ENCODE measurements at regions not wholly inside any gene's neighbourhood (a gene's known extent, or its start where the extent isn't known, plus 50 kb on each side); places are given as distances from the start of the nearest gene placed in this dataset.

GRCh38 chr5:116757326-116757725 lies 182.7 kb upstream of the SEMA6A start:
- TF ChIP-seq, protein P1, sequence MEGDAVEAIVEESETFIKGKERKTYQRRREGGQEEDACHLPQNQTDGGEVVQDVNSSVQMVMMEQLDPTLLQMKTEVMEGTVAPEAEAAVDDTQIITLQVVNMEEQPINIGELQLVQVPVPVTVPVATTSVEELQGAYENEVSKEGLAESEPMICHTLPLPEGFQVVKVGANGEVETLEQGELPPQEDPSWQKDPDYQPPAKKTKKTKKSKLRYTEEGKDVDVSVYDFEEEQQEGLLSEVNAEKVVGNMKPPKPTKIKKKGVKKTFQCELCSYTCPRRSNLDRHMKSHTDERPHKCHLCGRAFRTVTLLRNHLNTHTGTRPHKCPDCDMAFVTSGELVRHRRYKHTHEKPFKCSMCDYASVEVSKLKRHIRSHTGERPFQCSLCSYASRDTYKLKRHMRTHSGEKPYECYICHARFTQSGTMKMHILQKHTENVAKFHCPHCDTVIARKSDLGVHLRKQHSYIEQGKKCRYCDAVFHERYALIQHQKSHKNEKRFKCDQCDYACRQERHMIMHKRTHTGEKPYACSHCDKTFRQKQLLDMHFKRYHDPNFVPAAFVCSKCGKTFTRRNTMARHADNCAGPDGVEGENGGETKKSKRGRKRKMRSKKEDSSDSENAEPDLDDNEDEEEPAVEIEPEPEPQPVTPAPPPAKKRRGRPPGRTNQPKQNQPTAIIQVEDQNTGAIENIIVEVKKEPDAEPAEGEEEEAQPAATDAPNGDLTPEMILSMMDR (IDR thresholded peaks at IDR 0.05) = no peak
- TF ChIP-seq POLR2AphosphoS5 (IDR thresholded peaks at IDR 0.05) = no peak
- no peak for TF ChIP-seq POLR2A (IDR thresholded peaks at IDR 0.05)
- TF ChIP-seq EP300 (IDR thresholded peaks at IDR 0.05) = no peak
